ENCODE measurements at regions not wholly inside any gene's neighbourhood (a gene's known extent, or its start where the extent isn't known, plus 50 kb on each side); places are given as distances from the start of the nearest gene placed in this dataset.

DNA sequence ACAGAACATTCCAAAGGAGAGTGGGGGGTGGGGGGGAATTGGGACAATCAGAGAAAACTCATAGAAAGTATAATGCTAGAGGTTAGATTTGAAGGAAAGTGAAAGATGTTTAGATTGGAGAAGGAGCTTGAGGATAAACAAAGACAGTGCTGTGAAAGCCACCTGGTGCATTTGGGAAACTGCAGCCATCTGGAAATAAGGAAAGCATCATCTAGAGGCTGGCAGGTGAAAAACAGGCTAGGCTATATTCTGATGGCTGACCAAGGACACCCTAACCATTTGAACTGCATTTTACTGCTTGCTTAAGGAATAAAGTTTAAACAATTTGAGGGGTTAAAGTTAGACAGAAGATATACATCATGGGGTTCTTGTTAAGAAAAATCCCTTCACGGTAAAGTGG is 296.4 kb downstream of the CETN3 start:
- TF ChIP-seq EZH2phosphoT487 (IDR thresholded peaks at IDR 0.05; ENCODE audit: insufficient read depth, low read depth) (no peak), EZH2 (IDR thresholded peaks at IDR 0.05; ENCODE audit: insufficient read depth, poor library complexity, severe bottlenecking) (no peak)
